ENCODE measurements at regions not wholly inside any gene's neighbourhood (a gene's known extent, or its start where the extent isn't known, plus 50 kb on each side); places are given as distances from the start of the nearest gene placed in this dataset.

DNA sequence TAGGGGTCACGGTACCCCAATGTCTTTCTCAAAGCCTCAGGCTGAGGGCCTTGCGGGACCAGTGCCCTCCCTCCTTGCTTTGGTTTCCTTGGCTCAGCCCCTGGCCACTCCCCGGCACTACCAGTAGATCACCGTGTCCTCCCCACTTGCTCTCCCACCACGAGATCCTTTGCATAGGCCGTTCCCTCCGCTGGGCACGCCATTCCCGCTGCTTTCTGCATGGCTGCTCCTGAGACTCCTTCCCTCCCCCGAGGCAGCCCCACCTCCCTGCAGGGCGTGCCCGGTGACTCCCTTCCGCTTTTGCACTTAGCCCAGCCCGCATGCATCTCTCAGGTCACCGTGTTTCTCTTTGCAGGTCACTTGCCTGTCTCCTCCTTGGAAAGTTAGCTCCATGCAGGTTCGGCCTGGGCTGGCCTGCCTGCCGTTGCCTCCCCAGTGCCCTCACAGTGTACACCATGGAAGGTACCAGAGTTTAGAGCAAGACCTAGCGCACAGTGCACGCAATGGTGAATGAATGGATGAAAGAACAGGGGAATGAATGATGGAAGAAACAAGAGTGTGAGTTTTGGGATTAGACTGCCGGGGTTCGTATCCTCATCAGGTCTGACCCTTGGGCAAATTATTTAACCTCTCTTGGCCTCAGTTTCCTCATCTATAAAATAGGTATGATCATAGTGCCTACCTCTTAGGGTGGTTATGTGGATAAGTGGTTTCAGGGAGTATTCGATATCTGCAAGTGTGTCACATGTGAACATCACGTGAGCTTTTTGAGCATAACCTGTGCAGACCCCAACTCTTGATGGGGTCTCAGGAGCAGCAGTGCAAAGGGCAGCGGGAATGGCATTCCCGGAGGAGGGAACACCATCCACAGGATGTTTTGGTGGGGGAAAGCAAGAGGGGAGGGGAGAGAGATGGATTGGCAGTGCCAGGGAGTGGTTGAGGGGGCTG lies 214.3 kb downstream of the C9orf50 start:
- Histone ChIP-seq H3K27me3 (no peaks in the 10 kb centered on the region), H3K9me3 (no peaks in the 10 kb centered on the region), H3K36me3 (replicated peaks in 1 of 2; ENCODE audit: insufficient read depth in 1 of 2, low read depth in 2 of 2) (no peaks in the 10 kb centered on the region), H3K27ac (no peak overlapping the region), H3K4me1 (peaks cover 15% of the 10 kb centered on the region), H3K4me3 (no peak overlapping the region)
- intact Hi-C loops (cut with DNase I), result no loop called here
- ATAC-seq (no peak), DNase-seq (no peak)
- TF ChIP-seq, protein P1, sequence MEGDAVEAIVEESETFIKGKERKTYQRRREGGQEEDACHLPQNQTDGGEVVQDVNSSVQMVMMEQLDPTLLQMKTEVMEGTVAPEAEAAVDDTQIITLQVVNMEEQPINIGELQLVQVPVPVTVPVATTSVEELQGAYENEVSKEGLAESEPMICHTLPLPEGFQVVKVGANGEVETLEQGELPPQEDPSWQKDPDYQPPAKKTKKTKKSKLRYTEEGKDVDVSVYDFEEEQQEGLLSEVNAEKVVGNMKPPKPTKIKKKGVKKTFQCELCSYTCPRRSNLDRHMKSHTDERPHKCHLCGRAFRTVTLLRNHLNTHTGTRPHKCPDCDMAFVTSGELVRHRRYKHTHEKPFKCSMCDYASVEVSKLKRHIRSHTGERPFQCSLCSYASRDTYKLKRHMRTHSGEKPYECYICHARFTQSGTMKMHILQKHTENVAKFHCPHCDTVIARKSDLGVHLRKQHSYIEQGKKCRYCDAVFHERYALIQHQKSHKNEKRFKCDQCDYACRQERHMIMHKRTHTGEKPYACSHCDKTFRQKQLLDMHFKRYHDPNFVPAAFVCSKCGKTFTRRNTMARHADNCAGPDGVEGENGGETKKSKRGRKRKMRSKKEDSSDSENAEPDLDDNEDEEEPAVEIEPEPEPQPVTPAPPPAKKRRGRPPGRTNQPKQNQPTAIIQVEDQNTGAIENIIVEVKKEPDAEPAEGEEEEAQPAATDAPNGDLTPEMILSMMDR (IDR thresholded peaks at IDR 0.05), result no peak
- TF ChIP-seq POLR2A (IDR thresholded peaks at IDR 0.05), result no peak
- 85 to 87% methylated on average over 25 of the region's 25 CpGs for WGBS, 2 donors

DNA sequence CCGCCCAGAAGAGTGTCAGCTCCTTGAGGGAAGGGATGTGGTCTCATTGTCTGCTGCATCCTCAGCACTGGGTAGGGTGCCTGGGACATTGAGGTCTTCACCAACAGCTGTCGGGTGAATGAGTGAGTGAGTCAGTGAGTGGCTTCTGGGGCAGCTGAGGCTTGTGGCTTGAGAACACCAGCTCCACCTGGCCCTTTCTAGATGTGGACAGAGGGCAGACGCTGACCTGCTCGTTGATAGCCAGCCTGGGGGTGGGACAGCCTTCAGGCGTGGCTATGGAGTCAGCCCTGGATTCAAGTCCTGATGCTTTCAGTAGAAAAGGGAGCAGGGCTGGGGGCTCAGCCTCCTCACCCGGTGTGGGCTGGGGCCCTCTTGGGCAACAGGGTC lies 215.1 kb downstream of the C9orf50 start:
- H3K9me3 ChIP-seq, result no peaks in the 10 kb centered on the region
- ATAC-seq (no peak), DNase-seq (no peak)
- intact Hi-C loops (cut with DNase I), result no loop called here
- peaks cover 15% of the 10 kb centered on the region for H3K4me1 ChIP-seq
- WGBS, 2 donors, result 85 to 88% methylated on average over 2 to 6 of the region's 6 CpGs
- TF ChIP-seq, protein P1 (IDR thresholded peaks at IDR 0.05), result no peak
- no peak for TF ChIP-seq POLR2A (IDR thresholded peaks at IDR 0.05)
- no peaks in the 10 kb centered on the region for H3K36me3 ChIP-seq (replicated peaks in 1 of 2; ENCODE audit: insufficient read depth in 1 of 2, low read depth in 2 of 2)
- H3K4me3 ChIP-seq, result no peak overlapping the region
- no peak overlapping the region for H3K27ac ChIP-seq
- H3K27me3 ChIP-seq, result no peaks in the 10 kb centered on the region

DNA sequence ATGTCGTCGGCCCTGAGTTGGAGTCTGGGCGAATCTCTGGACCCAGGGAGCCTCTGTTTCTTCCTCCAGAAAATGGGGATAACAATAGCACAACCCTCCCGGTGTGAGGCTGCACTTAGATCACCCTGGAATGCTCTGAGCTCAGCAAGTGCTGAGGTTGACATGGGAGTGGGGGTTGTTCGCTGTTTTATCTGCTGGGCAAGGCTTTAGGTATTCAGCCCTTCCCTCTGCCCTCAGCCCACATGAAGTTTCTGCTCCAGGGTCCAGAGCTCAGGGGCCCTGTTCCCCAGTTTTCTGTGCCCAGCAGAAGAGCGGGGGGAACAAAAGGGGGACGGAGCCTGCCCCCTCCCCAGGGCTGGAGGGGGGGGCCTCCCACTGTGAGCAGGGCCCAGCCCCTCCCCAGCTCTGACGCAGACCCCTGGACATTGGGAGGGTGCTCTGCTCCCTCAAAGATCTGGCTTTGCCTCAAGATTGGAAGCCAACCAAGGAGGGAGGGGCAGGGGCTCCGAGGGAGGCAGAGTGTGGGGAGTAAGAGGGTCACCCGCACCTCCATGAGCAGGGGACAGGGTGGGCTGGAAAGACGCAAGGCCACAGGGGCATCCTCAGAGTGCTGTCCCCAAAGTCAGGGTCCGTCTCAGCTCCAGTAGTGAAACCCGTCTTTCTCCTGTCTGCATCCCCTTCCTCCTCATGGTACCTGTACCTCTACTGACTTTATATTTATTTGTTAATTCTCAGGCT lies 215.6 kb downstream of the C9orf50 start:
- Histone ChIP-seq H3K9me3 (no peaks in the 10 kb centered on the region), H3K4me3 (no peak overlapping the region), H3K27ac (no peak overlapping the region), H3K36me3 (replicated peaks in 1 of 2; ENCODE audit: insufficient read depth in 1 of 2, low read depth in 2 of 2) (no peaks in the 10 kb centered on the region), H3K27me3 (no peaks in the 10 kb centered on the region), H3K4me1 (peaks cover 15% of the 10 kb centered on the region)
- intact Hi-C loops (cut with DNase I), result no loop called here
- TF ChIP-seq, protein P1 (IDR thresholded peaks at IDR 0.05), result no peak
- TF ChIP-seq POLR2A (IDR thresholded peaks at IDR 0.05), result no peak
- ATAC-seq (no peak), DNase-seq (no peak)
- 62 to 70% methylated on average over 12 to 13 of the region's 13 CpGs for WGBS, 2 donors

DNA sequence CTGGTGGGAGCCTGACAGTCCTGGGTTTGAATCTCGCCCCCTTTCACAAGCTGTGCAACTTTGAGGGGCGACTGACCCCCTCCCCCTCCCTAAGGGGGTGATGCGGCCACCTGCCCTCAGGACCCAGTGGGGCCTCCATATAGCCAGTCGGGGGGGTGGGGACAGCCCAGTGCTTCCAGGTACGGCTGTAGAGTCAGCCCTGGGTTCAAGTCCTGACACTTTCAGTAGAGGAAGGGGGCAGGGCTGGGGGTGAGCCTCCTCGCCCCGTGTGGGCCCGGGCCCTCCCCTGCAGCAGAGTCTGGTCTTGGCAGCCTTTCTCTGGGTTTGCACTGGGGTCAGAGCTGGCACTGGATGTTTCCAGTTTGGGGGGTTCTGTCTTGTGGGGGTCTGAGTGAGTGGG lies 216.3 kb downstream of the C9orf50 start:
- 67 to 93% methylated on average over 3 to 4 of the region's 8 CpGs for WGBS, 2 donors
- H3K36me3 ChIP-seq (replicated peaks in 1 of 2; ENCODE audit: insufficient read depth in 1 of 2, low read depth in 2 of 2), result no peaks in the 10 kb centered on the region
- no peaks in the 10 kb centered on the region for H3K27me3 ChIP-seq
- H3K9me3 ChIP-seq, result no peaks in the 10 kb centered on the region
- ATAC-seq (no peak), DNase-seq (no peak)
- no peak overlapping the region for H3K4me3 ChIP-seq
- intact Hi-C loops (cut with DNase I), result no loop called here
- H3K27ac ChIP-seq, result no peak overlapping the region
- peaks cover 15% of the 10 kb centered on the region for H3K4me1 ChIP-seq
- TF ChIP-seq, protein P1 (IDR thresholded peaks at IDR 0.05), result no peak
- TF ChIP-seq POLR2A (IDR thresholded peaks at IDR 0.05), result no peak

Measured in body of pancreas (tissue), 4 donors.